ENCODE measurements at regions not wholly inside any gene's neighbourhood (a gene's known extent, or its start where the extent isn't known, plus 50 kb on each side); places are given as distances from the start of the nearest gene placed in this dataset.

DNA sequence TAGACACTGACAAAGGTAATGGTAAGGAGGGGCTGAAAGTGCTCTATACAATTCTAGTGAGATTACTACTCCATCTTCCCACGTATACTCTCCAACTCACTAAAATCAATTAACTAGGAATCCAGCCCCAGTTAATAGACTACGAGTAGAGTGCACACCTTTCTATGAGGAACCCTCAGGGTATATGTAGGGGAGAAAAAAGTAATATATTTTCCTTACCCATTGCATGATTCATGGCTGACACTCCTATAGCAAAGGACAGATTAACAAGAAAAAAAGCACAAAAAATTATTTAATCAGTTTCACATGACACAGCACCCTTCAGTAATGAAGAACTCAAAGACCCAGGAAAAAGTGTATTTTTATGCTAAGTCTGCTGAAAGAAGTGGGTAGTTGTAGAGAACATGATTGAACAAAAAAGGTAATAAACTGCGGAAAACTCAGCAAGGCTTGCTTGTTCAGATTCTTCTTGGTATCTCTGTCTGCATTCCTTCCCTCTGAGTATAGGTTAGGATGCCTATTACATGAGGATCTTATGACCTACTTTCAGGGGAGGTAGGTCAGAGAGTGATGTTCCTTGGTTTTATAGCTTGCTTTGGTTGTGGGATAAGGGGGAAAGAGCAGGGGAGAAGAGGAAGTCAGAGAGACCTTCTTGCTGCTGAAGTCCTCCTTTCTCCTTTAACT, 342.0 kb upstream of the DLGAP1 start:
- no peak for TF ChIP-seq CTCF (IDR thresholded peaks at IDR 0.05; ENCODE audit: low read depth, low read length)
- no peak for TF ChIP-seq EZH2phosphoT487 (IDR thresholded peaks at IDR 0.05; ENCODE audit: low read depth)
